SKM-1 (cell line): ENCODE measurements at regions not wholly inside any gene's neighbourhood (a gene's known extent, or its start where the extent isn't known, plus 50 kb on each side); places are given as distances from the start of the nearest gene placed in this dataset.
A peak's percentile ranks its signal among the peaks of the same experiment; 100 is the strongest.
"Not testable (repeated sequence)": the region's sequence is repeated elsewhere in the genome, so short reads cannot be mapped to it uniquely, and the experiment has no call there.

ENCODE experiments used
- DNase-seq: peaks from one replicate; lab custom pipeline; 2025; ENCODE audit not compliant: unreplicated experiment; lab: John Stamatoyannopoulos, UW

- no peak for DNase-seq
Measured at GRCh38 chr4:159906517-159906916, 803.6 kb downstream of the RAPGEF2 start.

DNA sequence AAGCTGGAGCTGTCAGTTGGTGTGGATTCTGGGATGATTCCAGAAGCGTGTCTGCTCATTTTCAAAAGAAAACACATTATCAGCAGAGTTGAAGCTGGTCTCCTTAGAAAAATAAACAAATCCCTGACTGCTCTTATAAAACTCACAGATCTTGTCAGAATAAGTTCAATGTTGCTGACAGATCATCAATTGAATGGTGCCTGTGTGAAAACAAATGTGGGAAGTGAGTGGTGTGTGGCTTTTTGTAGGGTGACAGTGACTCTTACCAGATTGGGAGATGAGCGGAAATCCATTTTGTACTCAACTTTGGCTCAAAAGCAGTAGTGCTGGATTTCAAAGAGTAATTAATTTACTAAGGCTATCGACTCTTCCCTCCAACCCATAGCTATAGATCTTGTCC is 807.8 kb downstream of the RAPGEF2 start:
- no peak for DNase-seq

DNA sequence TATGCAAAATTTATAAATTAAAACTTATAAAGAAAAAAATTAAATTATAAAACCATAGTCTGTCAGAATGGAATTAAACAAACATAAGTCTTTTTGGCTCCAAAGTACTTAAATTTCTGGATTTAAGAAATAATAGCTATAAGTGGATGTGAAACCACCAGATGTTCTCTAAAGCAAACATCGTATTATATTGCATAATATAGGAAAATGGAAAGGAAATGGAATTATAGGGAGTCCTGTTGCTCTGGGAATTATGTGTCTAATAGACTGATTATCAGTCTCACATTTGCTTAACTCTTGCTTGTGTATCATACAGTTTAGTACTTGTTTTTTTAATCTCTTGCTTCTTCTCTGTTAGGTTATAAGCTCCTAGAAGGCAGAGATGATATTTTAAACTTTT is 819.2 kb downstream of the RAPGEF2 start:
- DNase-seq = no peak

GRCh38 chr4:159925770-159926169 is 822.9 kb downstream of the RAPGEF2 start:
- no peak for DNase-seq

DNA sequence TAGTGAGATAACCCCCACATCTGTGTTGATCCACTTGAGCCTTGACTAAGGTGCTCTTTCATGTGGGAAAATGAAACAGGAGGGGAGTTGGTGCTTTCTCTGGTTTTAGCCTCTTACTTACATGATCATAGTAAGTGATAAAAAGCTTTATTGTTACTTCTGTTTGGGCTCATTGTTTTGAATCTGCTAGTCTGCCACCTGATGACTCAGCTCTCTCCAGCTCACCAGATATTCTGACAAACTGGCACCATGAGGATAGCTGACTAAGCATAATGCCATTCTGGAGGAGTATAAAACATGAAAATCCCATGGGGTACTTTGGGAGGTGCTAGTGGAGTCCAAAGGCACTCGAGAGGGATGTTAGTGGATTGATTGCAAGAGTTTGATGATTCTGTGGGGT is 824.0 kb downstream of the RAPGEF2 start:
- no peak for DNase-seq

DNA sequence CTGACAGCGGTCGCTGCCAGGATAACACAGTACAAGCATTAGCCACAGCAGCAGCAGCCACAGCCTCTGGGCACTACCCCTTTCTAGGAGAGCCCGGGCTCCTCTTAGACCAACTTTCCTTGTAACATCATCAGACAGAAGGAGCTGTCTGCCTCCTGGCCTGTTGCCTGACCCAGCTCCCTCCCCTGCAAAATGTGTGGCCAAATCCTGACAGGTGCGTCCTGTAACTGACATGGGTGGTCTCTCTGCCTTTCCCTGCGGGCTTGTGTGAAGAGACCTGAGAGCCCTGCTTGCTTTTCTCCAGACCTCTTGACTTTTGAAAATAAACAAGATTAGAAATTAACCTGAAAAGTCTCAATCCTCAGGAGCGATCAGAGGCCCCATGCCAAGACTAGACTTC is 824.9 kb downstream of the RAPGEF2 start:
- no peak for DNase-seq

DNA sequence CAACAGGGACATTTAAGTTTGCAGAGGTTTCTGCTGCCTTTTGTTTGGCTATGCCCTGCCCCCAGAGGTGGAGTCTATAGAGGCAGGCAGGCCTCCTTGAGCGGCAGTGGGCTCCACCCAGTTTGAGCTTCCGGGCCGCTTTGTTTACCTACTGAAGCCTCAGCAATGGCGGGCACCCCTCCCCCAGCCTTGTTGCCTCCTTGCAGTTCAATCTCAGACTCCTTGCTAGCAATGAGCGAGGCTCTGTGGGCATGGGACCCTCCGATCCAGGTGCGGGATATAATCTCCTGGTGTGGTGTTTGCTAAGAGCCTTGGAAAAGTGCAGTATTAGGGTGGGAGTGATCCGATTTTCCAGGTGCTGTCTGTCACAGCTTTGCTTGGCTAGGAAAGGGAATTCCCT is 831.7 kb downstream of the RAPGEF2 start:
- not testable (repeated sequence) for DNase-seq

- peak; percentile 40 for DNase-seq
Measured at GRCh38 chr4:159937595-159937994, 834.7 kb downstream of the RAPGEF2 start.

- DNase-seq = not testable (repeated sequence)
Measured at GRCh38 chr4:159939681-159940080, 836.8 kb downstream of the RAPGEF2 start.

DNA sequence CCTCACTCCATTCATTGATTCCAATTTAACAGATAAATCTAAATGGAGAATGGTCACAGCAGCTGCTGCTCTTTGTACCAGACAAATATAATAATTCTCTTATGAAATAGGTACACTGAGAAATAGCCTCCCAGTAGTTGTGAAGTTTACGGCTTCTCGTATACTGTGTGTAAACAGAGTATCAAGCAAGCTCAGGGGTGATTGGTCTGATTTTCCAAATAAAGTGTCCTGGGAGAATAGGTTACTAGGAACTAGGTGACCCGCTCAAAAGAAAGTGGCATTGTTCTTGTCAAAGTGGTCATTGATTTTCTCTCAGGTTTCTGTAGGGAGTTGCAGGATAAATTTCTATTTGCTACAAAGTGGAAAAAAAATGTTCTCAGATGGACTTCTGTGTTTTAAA is 838.2 kb downstream of the RAPGEF2 start:
- DNase-seq = no peak

DNA sequence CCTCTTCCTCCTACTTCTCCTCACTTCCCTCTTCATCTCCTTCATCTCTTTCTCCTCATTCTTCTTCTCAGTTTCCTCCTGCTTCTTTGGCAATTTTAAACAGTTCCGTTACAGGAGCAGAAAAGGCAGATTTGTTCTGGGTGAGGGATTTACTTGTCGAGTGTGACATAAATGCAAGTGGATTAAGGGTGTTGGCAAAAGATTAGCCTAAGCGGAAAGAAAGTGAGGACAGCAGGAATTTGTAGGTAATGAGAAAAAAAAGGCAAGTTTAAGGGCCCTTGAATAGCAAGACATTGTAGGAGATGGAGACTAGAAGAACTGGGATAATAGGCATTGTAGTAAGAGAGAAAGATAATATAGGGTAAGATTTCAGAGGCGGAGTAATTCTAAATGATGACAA is 841.6 kb downstream of the RAPGEF2 start:
- DNase-seq = no peak

DNA sequence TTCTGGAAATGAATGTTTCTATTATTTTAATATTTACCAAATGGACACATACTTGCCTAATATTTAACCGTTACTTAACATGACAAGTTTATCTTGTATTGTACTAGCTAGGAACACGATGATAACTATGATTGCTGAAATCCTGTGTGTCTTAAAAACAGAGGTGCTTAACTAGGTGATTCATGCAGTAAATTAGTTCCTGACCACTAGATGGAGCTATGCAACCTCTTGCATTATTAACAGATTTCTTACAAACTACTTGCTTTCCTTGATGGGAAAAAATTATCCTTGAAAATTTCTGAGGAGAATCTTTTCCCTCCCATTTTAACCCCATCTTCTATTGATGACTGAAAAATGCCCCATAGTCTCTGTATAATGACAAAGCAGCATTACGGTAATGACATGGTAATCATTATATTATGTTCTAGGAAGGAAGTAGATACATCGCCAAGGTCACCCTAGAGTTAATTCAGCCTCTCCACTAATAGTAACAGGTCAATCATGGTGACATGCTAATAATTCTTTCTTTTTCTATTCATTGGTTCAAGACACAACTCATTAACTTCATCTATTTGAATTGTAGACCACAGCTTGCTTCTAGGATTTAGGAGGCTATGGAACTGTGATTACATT is 844.2 kb downstream of the RAPGEF2 start:
- peak; percentile 15 for DNase-seq

- DNase-seq = no peak
Measured at GRCh38 chr4:159950707-159951106, 847.8 kb downstream of the RAPGEF2 start.

DNA sequence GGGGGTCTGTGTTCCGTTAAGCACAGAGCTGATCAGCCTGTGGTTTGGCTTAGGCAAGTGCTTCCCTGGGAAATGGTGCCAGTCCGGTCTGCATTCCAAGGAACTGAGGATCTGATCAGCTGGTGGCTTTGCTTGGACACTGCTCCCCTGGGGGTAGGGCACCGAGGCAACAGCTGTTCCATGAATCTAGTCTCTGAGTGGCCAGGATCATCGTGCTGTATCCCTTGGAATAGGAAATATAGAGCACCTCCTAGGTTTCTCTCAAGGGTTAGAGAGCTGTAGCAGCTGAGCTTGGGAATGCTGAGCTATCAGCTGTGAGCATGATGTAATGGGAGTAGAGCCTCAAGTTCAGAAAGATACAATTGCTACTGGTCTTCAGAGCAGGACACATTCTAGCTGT is 863.9 kb downstream of the RAPGEF2 start:
- DNase-seq = no peak

GRCh38 chr4:159976871-159977482 is 874.1 kb downstream of the RAPGEF2 start:
- DNase-seq = not testable (repeated sequence)

- DNase-seq = no peak
Measured at GRCh38 chr4:159977907-159978617, 875.2 kb downstream of the RAPGEF2 start.

DNA sequence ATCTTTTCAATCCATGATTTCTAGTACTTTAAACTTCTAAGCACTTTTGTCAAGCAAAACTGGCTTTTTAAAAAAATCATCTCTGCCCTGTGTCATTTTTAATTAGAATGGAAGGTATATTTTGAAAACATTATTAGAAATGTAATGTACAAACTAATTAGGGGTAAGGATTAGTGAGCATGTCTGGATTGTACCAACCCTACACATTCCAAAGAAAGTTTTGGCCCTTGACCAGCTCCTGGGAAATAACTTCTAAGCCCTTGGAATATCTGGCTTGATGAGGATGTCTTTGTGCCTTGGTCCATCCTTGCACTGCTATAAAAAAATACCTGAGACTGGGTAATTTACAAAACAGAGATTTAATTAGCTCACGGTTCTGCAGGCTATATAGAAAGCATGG is 876.5 kb downstream of the RAPGEF2 start:
- no peak for DNase-seq

DNA sequence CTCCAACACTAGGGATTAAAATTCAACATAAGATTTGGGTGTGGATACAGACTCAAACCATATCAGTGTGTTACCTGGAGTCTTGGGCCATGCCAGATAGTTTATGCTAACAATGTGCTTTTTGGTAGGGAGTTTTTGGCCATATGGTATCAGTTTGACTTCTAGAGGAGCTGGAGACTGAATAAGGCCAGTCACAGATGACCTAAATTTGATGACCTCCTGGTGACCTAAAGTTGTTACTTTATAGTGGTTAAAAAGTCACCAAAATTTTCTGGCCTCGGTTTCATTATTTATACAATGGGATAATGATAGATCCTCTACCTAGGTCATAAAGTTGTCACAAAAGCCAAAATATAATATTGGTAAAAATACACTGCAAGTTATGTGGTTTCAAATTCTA is 877.1 kb downstream of the RAPGEF2 start:
- DNase-seq = no peak

DNA sequence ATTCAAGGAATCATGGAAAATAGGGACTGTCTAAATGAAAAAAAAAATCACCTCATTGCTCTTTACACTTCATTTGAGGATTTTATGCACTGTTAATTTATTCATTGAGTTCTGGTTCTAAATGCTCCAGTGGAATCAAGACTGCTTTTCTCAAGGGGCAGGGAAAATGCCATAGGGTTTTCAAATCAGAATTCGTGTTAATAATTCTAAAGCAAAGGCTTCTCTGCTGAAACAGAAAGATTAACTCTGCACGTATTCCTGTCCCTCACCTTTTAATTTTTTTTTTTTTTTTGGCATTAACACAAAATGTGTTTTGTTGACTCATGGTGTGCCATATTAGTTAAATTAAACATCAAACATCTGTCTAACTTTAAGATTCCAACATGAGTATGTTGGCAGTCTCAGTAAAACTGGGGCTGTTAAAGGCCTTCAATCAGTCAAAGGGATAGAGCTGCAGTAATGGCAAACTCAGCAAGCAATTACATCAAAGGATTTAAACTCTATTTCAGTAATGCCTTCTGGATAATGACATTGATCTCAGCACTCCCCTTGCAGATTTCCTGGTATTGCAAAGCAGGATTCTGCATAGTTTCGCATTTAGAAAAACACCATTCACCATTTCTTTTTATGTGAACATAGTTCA is 878.1 kb downstream of the RAPGEF2 start:
- no peak for DNase-seq

GRCh38 chr4:159981469-159981856 is 878.6 kb downstream of the RAPGEF2 start:
- DNase-seq = no peak

- no peak for DNase-seq
Measured at GRCh38 chr4:159983082-159983481, 880.2 kb downstream of the RAPGEF2 start.
